Vagina (tissue), 2 donors: ENCODE measurements at regions not wholly inside any gene's neighbourhood (a gene's known extent, or its start where the extent isn't known, plus 50 kb on each side); places are given as distances from the start of the nearest gene placed in this dataset.

Experiments
- DNase-seq, 2 donors: peaks; one replicate each; pipeline ENCODE4 v3.0.0-alpha.2; 2017; ENCODE audit errors: extremely low spot score in 2 of 2
- H3K27ac ChIP-seq: fragments of 200-600 bp; sonication (generic); one replicate; pipeline ENCODE4 v1.5.1; 2019
- H3K27me3 ChIP-seq: fragments of 200-600 bp; sonication (generic); one replicate; pipeline ENCODE4 v1.5.1; 2019
- H3K36me3 ChIP-seq, 2 donors: fragments of 200-600 bp; sonication (generic); one replicate each; pipeline ENCODE4 v1.5.1; 2017 to 2019
- H3K4me1 ChIP-seq: fragments of 200-600 bp; sonication (generic); one replicate; pipeline ENCODE4 v1.5.1; 2019
- H3K4me3 ChIP-seq, 2 donors: fragments of 200-600 bp; sonication (generic); 1 replicate in 1 of 2; 2 replicates in 1 of 2; pipeline ENCODE4 v1.5.1; 2016 to 2019
- H3K9me3 ChIP-seq: fragments of 200-600 bp; sonication (generic); one replicate; pipeline ENCODE4 v1.5.1; 2019
- CTCF ChIP-seq, 3 experiments: fragments of 450-650 bp in 2 of 3; fragments of 200-600 bp in 1 of 3; sonication (generic) in 1 of 3; IDR thresholded peaks; one replicate each; pipeline ENCODE4 v1.5.1; 2017 to 2019; ENCODE audit warnings: antibody characterized with exemption in 3 of 3, mild to moderate bottlenecking in 2 of 3, moderate library complexity in 2 of 3
- POLR2A ChIP-seq, 2 donors: fragments of 450-650 bp; IDR thresholded peaks; one replicate each; pipeline ENCODE4 v1.6.1; 2017; ENCODE audit warnings: antibody characterized with exemption in 2 of 2, mild to moderate bottlenecking in 2 of 2, moderate library complexity in 2 of 2
- POLR2AphosphoS5 ChIP-seq, 2 donors: sonication (generic); formaldehyde crosslinking; IDR thresholded peaks; one replicate each; pipeline ENCODE4 v1.9.0; 2017; ENCODE audit warnings: antibody characterized with exemption in 2 of 2, mild to moderate bottlenecking in 2 of 2, low read depth in 1 of 2; ENCODE audit not compliant: insufficient read depth in 1 of 2
- intact Hi-C: fragments of 100-400 bp; cut with DNase I; formaldehyde crosslinking; loops from one replicate; pipeline ENCODE4 v1.15.1; 2023

GRCh38 chr1:95849439-95849838 is 615.4 kb downstream of the RWDD3 start:
- no peaks in the 10 kb centered on the region for H3K4me1 ChIP-seq
- no peaks in the 10 kb centered on the region for H3K27me3 ChIP-seq
- no peak for DNase-seq
- H3K4me3 ChIP-seq: no peak overlapping the region
- TF ChIP-seq POLR2AphosphoS5 (IDR thresholded peaks at IDR 0.05; ENCODE audit: insufficient read depth in 1 of 2, low read depth in 1 of 2) (no peak), POLR2A (IDR thresholded peaks at IDR 0.05) (no peak), CTCF (IDR thresholded peaks at IDR 0.05) (no peak)
- intact Hi-C loops: no loop called here
- no peaks in the 10 kb centered on the region for H3K36me3 ChIP-seq
- no peak overlapping the region for H3K27ac ChIP-seq
- no peaks in the 10 kb centered on the region for H3K9me3 ChIP-seq

- no peak overlapping the region for H3K4me3 ChIP-seq
- no peak overlapping the region for H3K27ac ChIP-seq
- H3K4me1 ChIP-seq: no peaks in the 10 kb centered on the region
- no peak for TF ChIP-seq CTCF (IDR thresholded peaks at IDR 0.05)
- TF ChIP-seq POLR2A (IDR thresholded peaks at IDR 0.05): no peak
- TF ChIP-seq POLR2AphosphoS5 (IDR thresholded peaks at IDR 0.05; ENCODE audit: insufficient read depth in 1 of 2, low read depth in 1 of 2): no peak
- no peaks in the 10 kb centered on the region for H3K27me3 ChIP-seq
- DNase-seq: no peak
- no peaks in the 10 kb centered on the region for H3K9me3 ChIP-seq
- no peaks in the 10 kb centered on the region for H3K36me3 ChIP-seq
- intact Hi-C loops: no loop called here
Measured at GRCh38 chr1:95850165-95850649, 616.2 kb downstream of the RWDD3 start.

- H3K9me3 ChIP-seq: no peaks in the 10 kb centered on the region
- no peak overlapping the region for H3K27ac ChIP-seq
- no peaks in the 10 kb centered on the region for H3K36me3 ChIP-seq
- intact Hi-C loops: no loop called here
- TF ChIP-seq POLR2AphosphoS5 (IDR thresholded peaks at IDR 0.05; ENCODE audit: insufficient read depth in 1 of 2, low read depth in 1 of 2) (no peak), POLR2A (IDR thresholded peaks at IDR 0.05) (no peak)
- H3K4me1 ChIP-seq: no peaks in the 10 kb centered on the region
- no peaks in the 10 kb centered on the region for H3K27me3 ChIP-seq
- no peak for DNase-seq
- no peak overlapping the region for H3K4me3 ChIP-seq
Measured at GRCh38 chr1:95850763-95851162, 616.8 kb downstream of the RWDD3 start.

- intact Hi-C loops: no loop called here
- no peaks in the 10 kb centered on the region for H3K4me1 ChIP-seq
- TF ChIP-seq CTCF (IDR thresholded peaks at IDR 0.05): no peak
- no peak for TF ChIP-seq POLR2A (IDR thresholded peaks at IDR 0.05)
- no peak for TF ChIP-seq POLR2AphosphoS5 (IDR thresholded peaks at IDR 0.05; ENCODE audit: insufficient read depth in 1 of 2, low read depth in 1 of 2)
- H3K9me3 ChIP-seq: no peaks in the 10 kb centered on the region
- no peak for DNase-seq
- no peaks in the 10 kb centered on the region for H3K36me3 ChIP-seq
- H3K4me3 ChIP-seq: no peak overlapping the region
- no peak overlapping the region for H3K27ac ChIP-seq
- H3K27me3 ChIP-seq: no peaks in the 10 kb centered on the region
Measured at GRCh38 chr1:95852483-95853070, 618.6 kb downstream of the RWDD3 start.

- intact Hi-C loops: no loop called here
- Histone ChIP-seq H3K9me3 (no peaks in the 10 kb centered on the region), H3K4me1 (no peaks in the 10 kb centered on the region), H3K36me3 (no peaks in the 10 kb centered on the region), H3K4me3 (no peak overlapping the region), H3K27ac (no peak overlapping the region), H3K27me3 (no peaks in the 10 kb centered on the region)
- TF ChIP-seq POLR2AphosphoS5 (IDR thresholded peaks at IDR 0.05; ENCODE audit: insufficient read depth in 1 of 2, low read depth in 1 of 2): no peak
- TF ChIP-seq CTCF (IDR thresholded peaks at IDR 0.05): no peak
- no peak for TF ChIP-seq POLR2A (IDR thresholded peaks at IDR 0.05)
- no peak for DNase-seq
Measured at GRCh38 chr1:95854457-95854856, 620.4 kb downstream of the RWDD3 start.
